ENCODE measurements at regions not wholly inside any gene's neighbourhood (a gene's known extent, or its start where the extent isn't known, plus 50 kb on each side); places are given as distances from the start of the nearest gene placed in this dataset.

DNA sequence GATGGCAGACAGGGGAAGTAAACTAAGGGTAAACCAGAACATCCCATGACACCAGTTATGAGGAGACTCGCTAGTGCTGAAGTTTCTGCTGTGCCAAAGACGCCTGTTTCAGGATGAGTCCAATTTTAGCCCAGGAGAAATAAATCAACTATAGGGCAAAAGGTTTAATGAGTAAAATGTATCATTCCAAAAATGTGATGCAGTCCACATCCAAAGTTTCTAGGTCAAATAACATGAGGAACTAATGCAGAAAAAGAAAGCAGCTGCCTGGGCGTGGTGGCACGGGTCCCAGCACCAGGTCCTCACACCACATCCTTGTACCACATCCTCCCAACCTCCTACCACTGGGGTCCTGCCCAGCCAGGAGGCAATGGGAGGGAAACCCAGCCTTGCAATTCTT, 126.9 kb upstream of the CTAGE1 start:
- no peak for DNase-seq (ENCODE audit: low spot score)

DNA sequence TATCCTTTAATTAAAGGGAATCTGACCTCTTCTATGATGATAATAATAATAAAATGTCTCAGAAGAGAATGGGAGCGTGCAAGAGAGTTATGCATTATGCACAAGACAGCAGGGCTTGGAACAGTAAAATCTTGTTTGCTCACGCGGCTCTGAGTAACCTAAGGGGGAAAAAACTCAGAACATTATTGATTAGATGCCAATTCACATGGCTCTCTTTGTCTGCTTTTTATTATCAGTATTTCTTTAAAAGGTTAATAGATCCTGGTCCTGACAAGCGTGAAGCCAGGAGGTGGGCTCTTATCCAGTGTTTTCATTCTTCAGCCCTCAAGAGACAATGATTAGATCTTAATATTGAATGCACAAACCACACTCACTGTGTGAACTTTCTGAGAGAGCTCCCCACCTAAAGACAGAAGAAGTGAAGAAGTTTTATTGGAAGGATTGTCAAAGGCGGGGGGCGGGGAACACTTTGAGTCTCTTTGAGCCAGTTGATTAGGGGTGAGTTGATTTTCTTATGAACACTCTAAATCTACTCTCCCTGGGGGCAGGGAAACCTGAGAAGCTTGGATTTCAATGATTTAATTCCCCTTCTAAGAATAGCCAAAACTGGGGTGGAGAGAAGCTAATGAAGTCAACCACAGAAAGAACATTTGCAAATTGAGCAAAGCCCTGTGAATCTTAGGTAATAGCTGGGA, 127.5 kb upstream of the CTAGE1 start:
- no peak for DNase-seq (ENCODE audit: low spot score)

DNA sequence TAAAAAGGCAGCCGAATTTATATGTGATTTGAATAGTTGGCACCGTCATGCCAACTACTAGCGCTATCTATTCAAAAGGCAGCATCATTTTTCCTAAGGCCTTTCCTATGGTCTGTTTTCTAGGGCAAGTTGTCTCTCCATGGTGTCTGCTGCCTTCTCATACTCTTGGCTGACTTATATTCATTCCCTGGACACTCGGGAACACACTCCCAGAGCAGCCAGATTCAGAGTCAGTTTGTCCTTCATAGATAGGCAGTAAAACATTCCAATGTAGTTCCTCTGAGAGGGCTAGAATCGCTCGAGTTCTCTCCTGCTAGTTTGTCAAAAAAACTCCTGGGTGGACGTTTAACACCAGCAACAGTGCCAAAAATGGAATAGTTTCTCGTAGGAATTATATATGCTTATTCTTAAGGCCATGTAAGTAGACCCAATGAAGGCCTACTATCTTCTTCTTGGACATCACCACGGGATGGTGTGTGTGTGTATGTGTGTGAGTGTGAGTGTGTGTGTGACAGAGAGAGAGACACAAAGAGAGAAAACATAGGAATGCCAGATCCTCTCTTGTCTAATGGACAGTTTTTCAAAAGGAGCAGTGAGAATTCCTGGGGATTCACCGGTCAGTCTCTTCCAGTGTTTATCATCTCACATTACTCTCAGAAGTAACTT, 129.3 kb upstream of the CTAGE1 start:
- no peak for DNase-seq (ENCODE audit: low spot score)

DNA sequence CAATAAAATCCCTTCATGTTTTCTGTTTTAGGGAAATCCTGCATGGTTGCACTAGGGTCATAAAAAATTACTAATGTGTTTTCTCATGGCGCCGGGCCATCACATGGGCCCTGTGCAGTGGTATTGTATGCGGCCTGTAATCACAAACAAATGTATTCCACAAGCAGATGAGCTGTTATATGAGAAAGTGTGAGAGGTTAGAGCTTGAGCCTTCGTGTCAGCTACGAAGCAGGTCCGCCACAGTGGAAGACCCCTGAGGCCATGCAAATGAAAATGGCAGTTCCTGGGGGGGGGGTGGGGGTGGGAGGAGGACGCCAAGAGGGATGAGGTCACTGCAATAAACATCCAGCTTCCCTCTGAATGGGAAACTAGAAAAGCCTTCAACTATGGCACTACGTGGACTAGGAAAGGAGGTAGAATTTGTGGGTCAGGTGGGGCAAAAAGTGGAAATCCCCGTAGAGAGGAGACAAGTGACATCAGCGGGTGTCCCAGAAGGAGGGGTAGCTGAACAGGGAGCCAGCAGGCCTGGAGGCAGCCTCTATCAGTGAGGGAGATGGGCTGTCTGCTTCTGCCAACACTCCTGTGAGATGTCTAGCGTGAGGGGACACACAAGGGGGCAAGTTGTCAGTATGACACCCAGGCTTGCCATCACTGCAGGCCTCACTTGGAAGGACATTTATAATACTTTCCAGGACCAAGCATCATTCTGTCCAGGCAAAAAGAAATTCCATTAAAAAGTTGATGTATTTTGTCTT, 130.3 kb upstream of the CTAGE1 start:
- DNase-seq (ENCODE audit: low spot score) = no peak

DNA sequence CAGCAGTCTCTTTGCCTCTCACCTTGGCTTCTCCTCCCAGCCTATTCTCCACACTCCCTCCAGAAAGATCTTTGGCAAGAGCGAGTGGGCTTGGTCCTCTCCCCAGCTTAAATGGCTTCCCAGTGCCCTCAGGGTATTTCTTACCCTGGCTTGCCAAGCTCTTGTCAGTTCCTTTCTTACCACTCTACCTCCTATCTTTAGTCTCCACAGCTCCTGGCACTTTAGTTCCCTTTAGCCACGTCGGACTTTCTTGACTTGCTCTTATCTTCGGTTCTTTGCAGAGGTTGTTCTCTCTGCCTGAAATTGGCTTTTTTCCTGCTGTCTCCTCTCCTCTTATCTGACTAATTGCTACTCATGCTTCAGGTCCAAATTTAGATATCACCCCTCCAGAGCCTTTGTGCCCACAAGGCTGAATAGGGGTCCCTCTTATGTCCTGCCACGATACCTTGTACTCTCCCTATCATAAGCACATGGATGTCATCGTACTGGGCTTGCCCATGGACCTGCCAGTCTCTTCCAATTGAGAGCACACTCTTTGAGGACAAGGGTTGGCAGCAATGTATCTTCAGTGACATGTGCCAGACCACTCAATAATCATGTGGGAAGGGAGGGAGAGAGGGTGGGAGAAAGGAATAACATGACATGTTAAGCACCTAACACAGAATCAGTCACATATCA, 131.7 kb upstream of the CTAGE1 start:
- DNase-seq (ENCODE audit: low spot score) = no peak

DNA sequence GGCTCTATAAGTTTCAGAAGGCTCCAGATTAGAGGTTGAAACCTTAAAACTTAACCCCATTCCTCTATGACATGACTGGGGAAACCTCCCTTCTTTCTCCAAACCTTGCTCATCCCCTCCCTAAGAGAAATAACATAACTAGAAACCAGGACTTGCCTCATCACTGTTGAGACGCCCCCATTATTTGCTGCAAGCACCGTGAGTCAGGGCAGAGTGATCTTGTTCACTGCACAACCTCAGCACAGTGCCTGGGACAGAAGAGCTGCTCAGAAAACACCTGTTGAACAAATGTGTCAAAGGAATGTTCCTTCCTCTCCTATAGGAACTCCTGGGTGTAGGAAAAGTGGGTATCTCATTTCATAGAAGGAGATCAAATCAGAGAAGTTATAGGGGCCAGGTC, 132.7 kb upstream of the CTAGE1 start:
- DNase-seq (ENCODE audit: low spot score) = no peak

DNA sequence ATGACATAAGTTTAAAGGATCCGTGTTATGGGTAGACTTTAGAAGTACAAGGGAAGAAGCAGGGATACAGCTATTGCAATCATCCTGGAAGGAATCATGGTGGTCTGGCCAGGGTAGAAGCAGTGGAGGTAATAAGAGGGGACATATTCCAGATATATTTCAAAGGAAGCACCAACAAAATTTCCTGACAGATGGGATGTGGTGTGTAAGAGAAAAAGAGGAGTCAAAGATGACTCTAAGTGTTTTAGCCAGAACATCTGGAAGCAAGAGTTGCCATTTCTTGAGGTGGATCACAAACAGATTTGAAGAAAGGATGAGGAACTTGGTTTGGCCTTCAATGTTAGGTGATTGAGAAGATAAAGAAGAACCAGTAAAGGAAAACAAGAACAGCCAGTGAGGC, 133.1 kb upstream of the CTAGE1 start:
- no peak for DNase-seq (ENCODE audit: low spot score)

DNA sequence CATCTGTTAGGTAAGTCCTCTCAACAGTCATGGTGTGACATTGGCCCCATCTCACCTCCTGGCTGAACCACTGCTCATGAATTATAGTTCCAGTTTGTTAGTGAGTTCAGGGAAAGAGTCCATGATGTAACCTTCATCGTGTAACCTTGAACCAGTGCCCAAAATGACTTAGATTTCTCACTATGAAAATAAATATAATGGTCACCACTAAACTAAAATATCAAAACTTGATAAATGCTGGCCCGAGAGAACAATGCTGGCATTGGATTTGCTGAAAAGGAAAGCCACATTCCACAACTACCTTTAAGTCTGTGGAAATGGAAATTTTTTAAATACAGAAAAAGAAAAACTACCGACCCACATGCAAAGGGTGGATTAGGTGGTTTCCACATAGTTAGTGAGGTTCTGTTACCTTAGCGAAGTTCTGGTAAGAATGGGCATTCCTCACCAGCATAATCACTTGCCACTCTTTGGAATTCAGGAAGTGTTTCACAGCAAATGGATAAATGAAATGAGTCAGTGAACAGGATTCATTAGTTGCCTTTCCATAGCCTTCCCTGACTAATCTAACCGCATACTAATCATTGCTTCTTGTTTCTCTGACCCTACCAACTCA, 133.9 kb upstream of the CTAGE1 start:
- no peak for DNase-seq (ENCODE audit: low spot score)

DNA sequence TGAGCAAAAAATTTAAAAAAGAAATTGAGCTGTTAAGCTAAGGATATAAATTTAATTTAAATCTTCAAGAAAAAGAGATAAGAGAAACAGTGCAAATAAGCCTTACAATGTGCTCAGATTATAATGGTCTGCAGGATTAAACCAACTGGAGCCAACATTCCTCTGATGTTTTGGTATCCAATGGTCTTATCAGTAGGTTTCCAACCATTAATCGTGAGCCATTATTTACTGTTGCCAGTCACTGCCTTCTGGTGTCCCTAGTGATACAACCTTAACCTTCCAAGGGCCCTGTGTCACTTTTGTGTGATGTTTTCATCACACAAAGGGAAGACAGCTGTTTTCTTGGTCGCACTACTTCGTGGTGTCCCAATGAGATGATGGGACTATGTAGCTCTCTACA, 134.5 kb upstream of the CTAGE1 start:
- no peak for DNase-seq (ENCODE audit: low spot score)

DNA sequence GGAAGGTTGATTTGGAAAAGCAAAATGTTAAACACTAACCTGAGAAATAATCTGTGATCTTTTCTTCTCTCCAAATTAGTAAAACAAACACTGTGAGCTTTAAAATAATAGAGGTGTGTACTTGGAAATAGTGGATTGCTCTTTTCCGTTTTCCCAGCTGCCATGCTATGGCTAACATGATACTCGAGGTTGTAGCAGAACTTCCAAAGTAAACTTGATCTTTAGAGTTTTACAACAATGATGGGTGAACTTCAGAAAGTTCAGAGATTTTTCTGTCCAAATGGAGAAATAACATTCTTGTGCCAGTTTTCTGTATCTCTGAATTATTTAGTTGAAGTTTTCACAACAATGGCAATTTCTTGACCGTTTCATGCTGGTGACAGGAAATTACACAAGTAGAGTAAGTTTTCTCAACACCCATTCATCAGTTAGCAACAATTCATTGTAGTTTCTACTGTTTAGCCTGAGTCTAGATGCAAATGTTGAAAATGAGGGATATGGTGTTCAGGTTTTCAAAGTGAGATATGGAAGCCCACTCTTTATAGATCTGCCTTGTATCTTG, 135.3 kb upstream of the CTAGE1 start:
- no peak for DNase-seq (ENCODE audit: low spot score)

DNA sequence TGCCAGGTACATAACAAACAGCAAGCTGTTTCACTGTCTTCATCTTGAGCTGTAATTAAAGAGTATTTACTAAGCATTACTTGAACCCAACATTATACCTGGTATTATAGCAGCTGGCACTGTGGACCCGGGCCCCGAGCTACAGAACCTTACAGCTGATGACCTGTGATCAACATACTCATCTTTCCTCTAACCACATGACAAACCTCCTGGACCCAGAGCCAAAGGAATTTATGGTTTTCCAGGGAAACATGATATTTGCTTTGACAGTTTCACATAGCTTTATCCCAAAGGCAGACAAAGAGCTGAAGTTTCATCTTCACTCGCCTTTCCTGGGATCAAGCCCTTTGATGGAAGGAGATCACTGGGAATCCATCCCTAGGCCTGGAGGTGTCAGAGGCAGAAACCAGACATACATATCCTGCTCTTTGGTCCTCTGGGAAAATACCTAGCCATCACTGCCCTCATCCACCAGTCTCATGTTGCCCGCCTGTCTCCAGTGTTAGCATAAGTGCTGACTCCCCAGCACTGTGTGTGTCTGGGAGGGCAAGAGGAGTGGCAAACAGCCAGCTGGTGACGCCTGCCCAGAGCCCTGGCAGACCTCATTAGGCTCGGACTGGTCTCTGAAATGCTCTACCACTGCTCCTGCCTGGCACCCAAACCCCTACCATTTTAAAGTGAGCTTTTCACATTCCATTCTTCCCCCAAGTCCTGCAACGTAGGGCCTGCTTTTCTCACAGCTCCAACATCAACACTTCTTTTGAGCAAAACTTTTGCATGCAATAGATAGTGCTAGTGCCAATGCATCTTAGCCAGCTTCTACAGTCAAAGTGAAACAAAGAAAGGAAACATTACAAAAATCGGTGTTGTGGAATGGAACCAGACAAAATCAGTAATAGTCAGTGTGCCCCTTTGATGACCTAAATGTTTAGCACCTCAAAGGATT, 138.8 kb upstream of the CTAGE1 start:
- no peak for DNase-seq (ENCODE audit: low spot score)

DNA sequence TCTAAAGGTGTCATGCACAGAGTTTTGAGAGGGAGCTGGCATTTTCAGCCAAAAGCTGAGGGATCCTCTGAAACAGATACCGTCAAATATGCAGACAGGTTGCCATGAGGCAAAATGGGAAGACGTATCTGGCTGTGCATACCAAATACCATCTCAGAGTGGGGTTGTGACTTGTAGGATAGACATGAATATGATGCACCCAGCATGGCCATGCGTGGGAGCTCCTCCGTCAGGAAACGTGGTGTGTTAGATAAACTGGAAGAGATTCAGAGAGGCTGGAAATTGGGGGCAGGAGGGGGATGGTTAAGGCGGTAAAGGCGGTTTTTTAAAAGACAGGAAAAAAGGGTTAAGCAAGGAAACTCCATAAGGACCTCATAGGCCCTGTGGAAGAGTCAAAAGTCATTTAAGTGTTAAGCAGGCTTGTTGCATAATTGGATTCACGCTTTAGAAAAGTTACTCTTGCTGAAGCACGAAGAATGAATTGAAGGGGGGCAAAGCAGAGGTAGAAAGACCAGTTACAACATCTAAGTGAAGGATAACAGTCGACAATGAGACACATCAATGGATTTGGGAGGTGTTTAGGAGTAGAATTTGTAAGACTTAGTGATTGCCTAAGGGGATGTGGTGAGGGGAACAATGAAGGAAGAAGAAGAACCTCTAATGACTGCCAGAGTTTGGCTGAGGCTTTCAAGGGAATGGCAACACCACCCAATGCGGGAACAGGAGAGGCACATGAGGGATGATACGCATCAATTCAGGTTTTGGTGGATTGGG, 139.6 kb upstream of the CTAGE1 start:
- no peak for DNase-seq (ENCODE audit: low spot score)

DNA sequence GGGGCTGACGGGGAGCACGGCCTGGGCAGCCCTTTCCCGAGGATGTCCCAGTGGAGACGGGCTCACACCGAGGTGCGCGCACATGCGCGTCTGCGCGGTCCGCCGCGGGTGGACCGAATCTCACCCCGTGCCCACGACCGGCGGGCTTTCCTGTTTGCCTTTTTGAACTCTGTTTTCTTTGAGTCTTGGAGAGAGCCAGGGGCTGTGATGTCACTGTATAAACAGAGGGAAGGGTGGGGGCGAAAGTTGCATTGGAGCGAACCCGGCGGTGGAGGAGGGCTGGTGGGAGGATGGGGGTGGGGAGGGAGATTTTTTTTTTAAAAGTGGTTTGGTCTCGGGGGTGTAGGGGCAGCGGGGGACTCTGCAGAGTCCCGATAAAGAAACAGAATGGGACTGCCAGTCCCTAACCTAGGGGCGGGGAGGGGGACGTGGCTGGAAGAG, 141.2 kb upstream of the CTAGE1 start:
- no peak for DNase-seq (ENCODE audit: low spot score)

DNA sequence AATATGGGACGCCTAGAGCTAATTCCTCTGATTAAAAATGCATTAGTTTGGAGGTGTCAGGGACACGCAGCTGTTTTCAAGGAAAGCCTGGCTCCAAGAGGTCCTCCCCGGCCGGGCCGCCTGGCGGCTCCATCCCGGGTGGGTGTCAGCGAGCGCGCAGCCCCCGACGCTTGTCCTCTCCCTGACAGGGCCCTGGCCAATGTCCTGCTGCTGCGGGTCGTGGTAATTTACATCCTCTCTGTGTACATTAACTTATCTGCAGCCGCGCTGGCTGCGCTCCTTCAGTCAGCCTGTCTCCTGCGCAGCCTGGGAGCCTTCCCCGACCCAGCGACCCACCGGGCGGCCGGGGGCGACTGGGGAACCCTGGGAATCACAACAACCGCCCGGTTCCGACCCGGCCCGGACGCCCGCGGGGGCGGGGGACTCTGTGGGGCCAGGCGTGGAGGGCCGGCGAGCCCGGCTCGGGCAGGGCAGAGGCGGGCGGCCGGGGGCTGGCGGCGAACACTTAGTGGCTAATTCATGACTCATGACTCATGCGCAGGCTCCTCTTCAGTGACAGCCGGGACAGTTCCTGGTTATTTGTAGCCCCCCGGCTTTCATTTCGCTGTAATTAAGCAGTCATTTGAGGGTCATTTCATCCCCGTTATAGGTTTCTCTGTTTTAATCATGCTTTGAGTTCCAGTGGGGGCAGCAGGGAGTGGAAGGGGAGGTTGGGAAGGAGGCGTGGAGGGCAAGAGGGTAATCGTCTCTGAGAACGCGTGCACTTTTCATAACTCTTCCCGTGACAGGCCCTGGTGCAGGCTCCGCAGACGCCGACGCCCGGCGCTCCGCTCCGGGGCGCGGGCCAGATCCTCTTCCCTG, 141.9 kb upstream of the CTAGE1 start:
- no peak for DNase-seq (ENCODE audit: low spot score)

DNA sequence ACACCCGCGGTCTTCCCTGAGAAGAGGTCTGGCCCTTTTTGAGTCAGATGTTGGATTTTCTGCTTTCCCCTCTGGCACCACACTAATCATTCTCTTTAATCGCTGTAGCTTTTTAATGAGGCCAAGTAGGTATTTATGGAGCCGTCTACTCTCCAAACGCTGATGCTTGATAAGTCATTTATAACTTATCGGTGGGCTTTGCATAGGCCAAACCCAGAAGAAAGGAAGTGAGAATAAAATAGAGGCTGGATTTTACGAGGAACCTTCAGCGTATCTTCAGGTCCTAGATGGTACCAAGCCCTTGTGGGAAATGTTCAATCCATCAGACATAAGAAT, 142.5 kb upstream of the CTAGE1 start:
- DNase-seq (ENCODE audit: low spot score) = no peak

DNA sequence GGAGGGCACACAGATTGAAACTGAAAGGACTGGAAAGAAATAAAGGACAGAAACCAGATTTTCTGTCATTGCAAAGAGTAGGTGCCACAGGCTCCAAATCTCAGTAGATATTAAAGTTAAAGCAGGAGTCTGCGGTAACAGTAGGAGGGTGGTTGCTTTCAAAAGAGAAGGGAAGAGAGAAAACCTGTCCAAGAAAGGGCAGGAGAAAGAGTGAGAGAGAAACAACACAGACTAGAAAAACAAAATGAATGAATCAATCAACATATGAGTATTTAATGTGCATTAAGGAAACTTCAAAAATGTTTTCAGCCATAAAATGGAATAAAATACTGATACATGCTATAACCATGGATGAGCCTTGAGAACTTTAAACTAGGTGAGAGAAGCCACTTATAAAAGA, 143.1 kb upstream of the CTAGE1 start:
- DNase-seq (ENCODE audit: low spot score) = no peak

DNA sequence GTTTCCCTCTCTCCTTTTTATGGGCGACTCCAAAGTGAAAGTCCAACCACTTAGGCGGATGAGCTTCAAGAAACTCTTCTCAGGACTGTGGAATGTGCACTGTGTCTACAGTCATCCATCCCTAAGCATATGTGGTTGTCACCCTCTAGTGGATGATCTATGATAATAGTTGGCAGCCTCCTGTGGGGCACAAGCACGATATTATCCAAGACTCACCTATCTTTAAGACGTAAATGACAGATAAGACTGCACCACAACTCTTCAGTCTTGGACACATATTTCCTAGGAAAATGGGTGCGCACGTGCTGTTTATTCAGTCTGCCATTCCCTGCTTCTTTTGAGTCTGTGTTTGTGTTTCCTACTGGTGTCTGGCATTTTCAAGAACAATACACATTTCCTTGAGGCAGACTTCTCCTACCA, 145.5 kb upstream of the CTAGE1 start:
- peak; percentile 31 for DNase-seq (ENCODE audit: low spot score)

DNA sequence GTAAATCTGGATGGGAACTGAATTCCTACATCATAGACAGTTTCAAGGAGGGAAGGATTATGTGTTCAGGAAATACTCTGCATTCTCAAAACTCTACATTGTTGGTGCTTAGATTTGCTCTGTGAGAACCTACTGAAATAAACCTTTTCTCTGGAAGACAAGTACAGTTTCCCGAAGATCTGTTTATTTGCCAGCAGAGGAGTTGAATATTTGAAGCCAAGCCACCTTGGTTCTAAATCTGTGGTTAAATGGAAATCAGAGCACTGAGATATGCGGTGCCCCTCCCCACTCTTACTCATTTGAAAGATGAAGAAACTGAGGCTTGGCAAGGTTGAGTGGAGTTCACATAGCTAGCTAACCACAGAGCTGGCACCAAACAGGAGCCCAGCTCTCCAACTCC, 146.3 kb upstream of the CTAGE1 start:
- DNase-seq (ENCODE audit: low spot score) = no peak
